ENCODE measurements at regions not wholly inside any gene's neighbourhood (a gene's known extent, or its start where the extent isn't known, plus 50 kb on each side); places are given as distances from the start of the nearest gene placed in this dataset.
"Not testable (repeated sequence)": the region's sequence is repeated elsewhere in the genome, so short reads cannot be mapped to it uniquely, and the experiment has no call there.

DNA sequence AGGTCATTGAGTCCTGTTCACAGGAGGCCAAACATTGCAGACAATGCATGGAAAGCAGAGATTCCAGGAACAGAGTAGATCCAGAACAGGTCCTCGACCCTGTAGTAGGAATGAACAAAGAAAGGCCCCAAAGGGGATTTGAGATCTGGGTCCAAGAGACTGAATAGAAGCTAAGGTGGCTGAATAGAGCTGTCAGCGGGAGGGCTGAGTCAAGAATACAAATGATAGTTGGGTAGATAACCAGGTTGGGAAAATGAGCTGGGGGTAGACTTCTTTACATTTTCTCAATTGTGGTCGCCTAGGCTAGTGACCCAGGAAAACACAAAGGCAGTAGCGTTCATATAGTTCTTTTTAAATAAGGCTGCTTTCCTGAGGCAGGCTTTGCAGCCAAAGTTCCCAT, 103.4 kb upstream of the ELMO1 start:
- Histone ChIP-seq H3K9me3 (ENCODE audit: low read depth) (no peaks in the 10 kb centered on the region), H4K20me1 (ENCODE audit: low read depth) (no peaks in the 10 kb centered on the region), H3K36me3 (no peaks in the 10 kb centered on the region), H3K4me1 (peaks cover 16% of the 10 kb centered on the region), H3K79me2 (ENCODE audit: low read depth) (no peaks in the 10 kb centered on the region), H3K9ac (no peak overlapping the region), H2AFZ (replicated peaks) (no peak overlapping the region), H3K27me3 (no peaks in the 10 kb centered on the region), H3K4me3 (no peak overlapping the region), H3F3A (ENCODE audit: low read depth) (peaks cover 16% of the 10 kb centered on the region), H3K27ac (peak overlapping the region; percentile 83), H3K4me2 (peak overlapping the region; percentile 7)
- H3K36me3 Mint-ChIP-seq = no peaks in the 10 kb centered on the region
- peaks cover 13% of the 10 kb centered on the region for H3K9me3 Mint-ChIP-seq
- H3K4me3 Mint-ChIP-seq = peak overlapping the region; percentile 16
- DNase-seq (ENCODE audit: low spot score) = peak; percentile 57
- peaks cover 5% of the 10 kb centered on the region for H3K27me3 Mint-ChIP-seq (ENCODE audit: insufficient read depth, low read depth)
- peaks cover 27% of the 10 kb centered on the region for H3K4me1 Mint-ChIP-seq
- H3K27ac Mint-ChIP-seq = peak overlapping the region; percentile 84
- TF ChIP-seq EZH2 (IDR thresholded peaks at IDR 0.05) = no peak

DNA sequence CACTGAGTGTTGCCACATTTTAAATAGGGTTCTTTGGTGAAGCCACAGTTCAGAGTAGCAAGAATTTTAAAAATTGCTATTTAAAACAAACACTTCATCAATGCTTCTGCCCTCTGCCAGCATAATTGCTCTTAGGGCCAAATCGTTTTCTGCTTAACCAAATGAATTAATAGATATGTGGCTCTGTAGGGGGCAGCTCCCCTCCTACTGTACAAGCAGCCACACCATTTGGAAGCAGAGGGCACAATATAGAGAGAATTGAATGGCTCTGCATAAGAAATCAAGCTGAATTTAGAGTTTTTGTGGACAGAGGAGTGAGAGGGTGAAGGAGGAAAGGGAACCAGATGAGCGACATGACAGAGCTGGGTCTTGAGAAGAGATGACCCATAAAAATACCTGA, 103.8 kb upstream of the ELMO1 start:
- not testable (repeated sequence) for H4K20me1 ChIP-seq (ENCODE audit: low read depth); H3K9me3 ChIP-seq (ENCODE audit: low read depth); H2AFZ ChIP-seq (replicated peaks); H3K27me3 ChIP-seq; H3K4me3 ChIP-seq; H3K79me2 ChIP-seq (ENCODE audit: low read depth); H3K27me3 Mint-ChIP-seq (ENCODE audit: insufficient read depth, low read depth); H3K36me3 ChIP-seq; H3K9ac ChIP-seq; H3K4me3 Mint-ChIP-seq; DNase-seq (ENCODE audit: low spot score); H3K36me3 Mint-ChIP-seq
- peaks cover 16% of the 10 kb centered on the region for H3F3A ChIP-seq (ENCODE audit: low read depth)
- H3K27ac ChIP-seq = peak overlapping the region; percentile 83
- H3K4me2 ChIP-seq = peak overlapping the region; percentile 7
- H3K4me1 ChIP-seq = peaks cover 16% of the 10 kb centered on the region
- Mint-ChIP-seq H3K27ac (peak overlapping the region; percentile 25), H3K9me3 (peaks cover 13% of the 10 kb centered on the region), H3K4me1 (peaks cover 27% of the 10 kb centered on the region)

DNA sequence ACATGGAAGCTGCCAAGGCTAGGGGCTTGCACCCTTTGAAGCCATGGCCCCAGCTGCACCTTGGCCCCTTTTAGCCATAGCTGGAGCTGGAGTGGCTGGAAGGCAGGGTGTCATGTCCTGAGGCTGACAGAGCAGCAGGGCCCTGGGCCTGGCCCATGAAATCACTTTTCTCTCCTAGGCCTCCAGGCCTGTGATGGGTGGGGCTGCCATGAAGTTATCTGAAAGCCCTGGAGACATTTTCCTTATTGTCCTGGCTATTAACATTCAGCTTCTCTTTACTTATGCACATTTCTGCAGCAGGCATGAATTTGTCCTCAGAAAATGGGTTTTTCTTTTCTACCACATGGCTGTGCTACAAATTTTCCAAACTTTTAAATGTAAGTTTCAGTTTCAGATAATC, 106.9 kb upstream of the ELMO1 start:
- Mint-ChIP-seq H3K36me3 (no peaks in the 10 kb centered on the region), H3K27ac (no peak overlapping the region), H3K4me1 (peaks cover 24% of the 10 kb centered on the region), H3K4me3 (no peak overlapping the region), H3K9me3 (peaks cover 12% of the 10 kb centered on the region), H3K27me3 (ENCODE audit: insufficient read depth, low read depth) (peaks cover 6% of the 10 kb centered on the region)
- DNase-seq (ENCODE audit: low spot score) = no peak
- Histone ChIP-seq H3K36me3 (no peaks in the 10 kb centered on the region), H3F3A (ENCODE audit: low read depth) (peaks cover 16% of the 10 kb centered on the region), H3K9me3 (ENCODE audit: low read depth) (no peaks in the 10 kb centered on the region), H3K4me3 (no peak overlapping the region), H3K27ac (no peak overlapping the region), H3K27me3 (no peaks in the 10 kb centered on the region), H3K4me2 (no peak overlapping the region), H4K20me1 (ENCODE audit: low read depth) (no peaks in the 10 kb centered on the region), H3K9ac (no peak overlapping the region), H3K4me1 (peaks cover 16% of the 10 kb centered on the region), H3K79me2 (ENCODE audit: low read depth) (no peaks in the 10 kb centered on the region), H2AFZ (replicated peaks) (no peak overlapping the region)
- TF ChIP-seq EZH2phosphoT487 (IDR thresholded peaks at IDR 0.05) (no peak), EZH2 (IDR thresholded peaks at IDR 0.05) (no peak)
- TF ChIP-seq, protein P1, sequence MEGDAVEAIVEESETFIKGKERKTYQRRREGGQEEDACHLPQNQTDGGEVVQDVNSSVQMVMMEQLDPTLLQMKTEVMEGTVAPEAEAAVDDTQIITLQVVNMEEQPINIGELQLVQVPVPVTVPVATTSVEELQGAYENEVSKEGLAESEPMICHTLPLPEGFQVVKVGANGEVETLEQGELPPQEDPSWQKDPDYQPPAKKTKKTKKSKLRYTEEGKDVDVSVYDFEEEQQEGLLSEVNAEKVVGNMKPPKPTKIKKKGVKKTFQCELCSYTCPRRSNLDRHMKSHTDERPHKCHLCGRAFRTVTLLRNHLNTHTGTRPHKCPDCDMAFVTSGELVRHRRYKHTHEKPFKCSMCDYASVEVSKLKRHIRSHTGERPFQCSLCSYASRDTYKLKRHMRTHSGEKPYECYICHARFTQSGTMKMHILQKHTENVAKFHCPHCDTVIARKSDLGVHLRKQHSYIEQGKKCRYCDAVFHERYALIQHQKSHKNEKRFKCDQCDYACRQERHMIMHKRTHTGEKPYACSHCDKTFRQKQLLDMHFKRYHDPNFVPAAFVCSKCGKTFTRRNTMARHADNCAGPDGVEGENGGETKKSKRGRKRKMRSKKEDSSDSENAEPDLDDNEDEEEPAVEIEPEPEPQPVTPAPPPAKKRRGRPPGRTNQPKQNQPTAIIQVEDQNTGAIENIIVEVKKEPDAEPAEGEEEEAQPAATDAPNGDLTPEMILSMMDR (IDR thresholded peaks at IDR 0.05) = no peak

DNA sequence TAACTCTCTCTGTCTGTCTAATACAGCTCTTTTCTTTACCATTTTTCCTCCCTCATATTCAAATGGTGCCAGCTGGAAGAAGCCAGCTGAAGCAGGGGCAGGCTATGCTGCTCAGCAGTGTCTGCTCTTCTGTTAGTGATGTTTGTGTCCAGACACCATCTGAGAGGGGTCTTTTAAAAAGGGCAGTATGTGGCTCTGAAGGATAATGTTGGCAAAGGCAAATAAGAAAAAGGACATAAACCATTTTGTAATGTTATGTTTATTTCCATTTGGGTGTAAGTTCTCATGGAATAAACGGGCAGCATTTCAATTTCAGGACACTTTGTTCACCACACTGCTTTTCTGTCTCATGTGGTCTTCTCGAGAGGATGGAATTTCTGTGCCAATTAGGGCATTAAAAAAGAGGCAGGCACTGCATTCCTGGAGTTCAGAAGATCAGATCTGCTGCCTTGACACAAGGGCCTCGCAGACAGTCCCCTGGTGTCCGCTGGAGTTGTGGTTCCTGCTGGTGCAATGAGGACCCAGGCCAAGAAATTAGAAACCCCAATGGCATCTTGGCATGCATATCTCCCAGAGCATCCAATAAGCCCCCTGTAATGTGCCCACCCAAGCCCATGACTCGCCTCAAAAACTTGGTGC, 109.0 kb upstream of the ELMO1 start:
- no peak overlapping the region for H3K4me3 ChIP-seq
- H3K27ac Mint-ChIP-seq = no peak overlapping the region
- no peaks in the 10 kb centered on the region for H3K36me3 Mint-ChIP-seq
- peaks cover 5% of the 10 kb centered on the region for H3K4me1 Mint-ChIP-seq
- no peak overlapping the region for H3K9ac ChIP-seq
- H3K4me1 ChIP-seq = peaks cover 5% of the 10 kb centered on the region
- H3K27ac ChIP-seq = no peak overlapping the region
- H3K4me3 Mint-ChIP-seq = no peak overlapping the region
- no peaks in the 10 kb centered on the region for H4K20me1 ChIP-seq (ENCODE audit: low read depth)
- H3K36me3 ChIP-seq = no peaks in the 10 kb centered on the region
- H3F3A ChIP-seq (ENCODE audit: low read depth) = peaks cover under 1% of the 10 kb centered on the region
- peaks cover 12% of the 10 kb centered on the region for H3K9me3 Mint-ChIP-seq
- no peak overlapping the region for H3K4me2 ChIP-seq
- H2AFZ ChIP-seq (replicated peaks) = no peak overlapping the region
- no peaks in the 10 kb centered on the region for H3K79me2 ChIP-seq (ENCODE audit: low read depth)
- DNase-seq (ENCODE audit: low spot score) = no peak
- H3K27me3 ChIP-seq = no peaks in the 10 kb centered on the region
- TF ChIP-seq EZH2phosphoT487 (IDR thresholded peaks at IDR 0.05) (no peak), EZH2 (IDR thresholded peaks at IDR 0.05) (no peak)
- TF ChIP-seq, protein P1 (IDR thresholded peaks at IDR 0.05) = no peak
- H3K9me3 ChIP-seq (ENCODE audit: low read depth) = no peaks in the 10 kb centered on the region
- peaks cover 6% of the 10 kb centered on the region for H3K27me3 Mint-ChIP-seq (ENCODE audit: insufficient read depth, low read depth)

Data from neural progenitor cell (in vitro differentiated cells).